GM12878 (cell line): ENCODE measurements at regions not wholly inside any gene's neighbourhood (a gene's known extent, or its start where the extent isn't known, plus 50 kb on each side); places are given as distances from the start of the nearest gene placed in this dataset.

Source experiments
- ATAC-seq: fragments of 200-7000 bp; cut with Tn5 transposase; 3 replicates; pipeline ENCODE4 v1.9.1; 2020; ENCODE audit warnings: mild to moderate bottlenecking, moderate library complexity
- BruUV-seq: library from RNA; stranded (reverse); fragments of 400-500 nt; replicated peaks from 2 replicates; lab custom pipeline; 2021; lab: Mats Ljungman, UMichigan
- CTCF ChIA-PET: fragments of 300-600 bp; sonication (Branson Sonifier 250); formaldehyde crosslinking; extraction: SDS; loops from one replicate; lab custom pipeline; 2021; ENCODE audit warnings: inconsistent platforms; lab: Yijun Ruan, JAX
- POLR2A ChIA-PET: fragments of 350-600 bp; formaldehyde crosslinking; extraction: SDS; loops from one replicate; lab custom pipeline; 2021; ENCODE audit warnings: inconsistent platforms; lab: Charles Lee
- RAD21 ChIA-PET: fragments of 300-600 bp; sonication (Branson Sonifier 250); formaldehyde crosslinking; loops from one replicate; lab custom pipeline; 2023; ENCODE audit warnings: antibody characterized with exemption; ENCODE audit not compliant: unreplicated experiment; lab: Charles Lee
- SMC1A ChIA-PET: fragments of 300-600 bp; sonication (Branson Sonifier 250); formaldehyde crosslinking; loops from one replicate; lab custom pipeline; 2023; ENCODE audit not compliant: unreplicated experiment, uncharacterized antibody; lab: Charles Lee
- DNase-seq: peaks from one replicate; pipeline ENCODE4 v3.0.0-alpha.2; 2011; ENCODE audit warnings: low read depth, low spot score
- FAIRE-seq: peaks from 3 replicates; lab custom pipeline; 2011; peaks lifted over from hg19 to GRCh38; lab: Jason Lieb, UNC
- H2AFZ ChIP-seq: 2 replicates; pipeline ENCODE4 v1.6.0; 2011; ENCODE audit warnings: low read depth, low read length, control low read depth; ENCODE audit not compliant: control insufficient read depth
- H3K27ac ChIP-seq: 2 replicates; pipeline ENCODE4 v1.5.1; 2011; ENCODE audit warnings: control low read depth; ENCODE audit not compliant: control insufficient read depth, insufficient read depth
- H3K27me3 ChIP-seq, 2 experiments: replicated peaks in 1 of 2; 2 replicates each; pipeline versions ENCODE4 v1.6.0 to v1.6.1; 2011; ENCODE audit warnings: low read length in 1 of 2; ENCODE audit not compliant: control insufficient read depth in 2 of 2, insufficient read depth in 2 of 2
- H3K36me3 ChIP-seq, 2 experiments: 2 replicates each; pipeline ENCODE4 v1.5.1; 2011; ENCODE audit warnings: low read length in 1 of 2; ENCODE audit not compliant: control insufficient read depth in 2 of 2, insufficient read depth in 2 of 2
- H3K4me1 ChIP-seq: 2 replicates; pipeline ENCODE4 v1.6.1; 2011; ENCODE audit warnings: mild to moderate bottlenecking, low read length, moderate library complexity, mixed read lengths; ENCODE audit not compliant: control insufficient read depth, insufficient read depth
- H3K4me2 ChIP-seq: 2 replicates; pipeline ENCODE4 v1.6.0; 2011; ENCODE audit warnings: control low read depth; ENCODE audit not compliant: control insufficient read depth, insufficient read depth
- H3K4me3 ChIP-seq: fragments of 200-600 bp; sonication (generic); 2 replicates; pipeline ENCODE4 v1.5.1; 2016
- H3K79me2 ChIP-seq: 2 replicates; pipeline ENCODE4 v1.6.0; 2011; ENCODE audit warnings: low read length; ENCODE audit not compliant: control insufficient read depth, insufficient read depth
- H3K9ac ChIP-seq: 2 replicates; pipeline ENCODE4 v1.8.0; 2011; ENCODE audit warnings: low read length, control low read depth, mixed read lengths; ENCODE audit not compliant: control insufficient read depth, insufficient read depth
- H3K9me3 ChIP-seq: replicated peaks from 3 replicates; pipeline ENCODE4 v1.5.1; 2011; ENCODE audit warnings: mild to moderate bottlenecking, low read length; ENCODE audit not compliant: control insufficient read depth, insufficient read depth
- H4K20me1 ChIP-seq: 2 replicates; pipeline ENCODE4 v1.6.0; 2011; ENCODE audit not compliant: control insufficient read depth, insufficient read depth
- ASH2L ChIP-seq: fragments of 300-600, 200-600 bp; sonication (generic); IDR thresholded peaks from 2 replicates; pipeline ENCODE4 v1.6.1; 2017; ENCODE audit warnings: low read depth, mild to moderate bottlenecking, borderline replicate concordance
- BACH1 ChIP-seq: fragments of 450-650 bp; IDR thresholded peaks from 2 replicates; pipeline ENCODE4 v1.6.1; 2017; ENCODE audit warnings: mild to moderate bottlenecking, borderline replicate concordance
- CEBPB ChIP-seq, 2 experiments: fragments of 150-350 bp in 1 of 2; IDR thresholded peaks; 2 replicates each; pipeline ENCODE4 v1.6.1; 2012 to 2014; ENCODE audit warnings: low read depth in 2 of 2, low read length in 2 of 2, borderline replicate concordance in 1 of 2, inconsistent platforms in 1 of 2
- E2F8 ChIP-seq: fragments of 450-650 bp; IDR thresholded peaks from 2 replicates; pipeline ENCODE4 v1.6.1; 2018; ENCODE audit warnings: mild to moderate bottlenecking, low read depth, moderate library complexity; ENCODE audit not compliant: partially characterized antibody
- EP300 ChIP-seq, 2 experiments: fragments of 150-350 bp in 1 of 2; IDR thresholded peaks; 2 replicates each; pipeline ENCODE4 v1.6.1; 2011 to 2012; ENCODE audit warnings: low read depth in 2 of 2, low read length in 2 of 2, borderline replicate concordance in 1 of 2, improper control_type of control experiment in 1 of 2, inconsistent platforms in 1 of 2; ENCODE audit not compliant: control insufficient read depth in 1 of 2
- ESRRA ChIP-seq: IDR thresholded peaks from 2 replicates; pipeline ENCODE4 v1.6.1; 2012; ENCODE audit warnings: mild to moderate bottlenecking, low read length, improper control_type of control experiment
- EZH2 ChIP-seq: IDR thresholded peaks from 2 replicates; pipeline ENCODE4 v1.6.1; 2012; ENCODE audit warnings: low read depth, mild to moderate bottlenecking, control low read depth, inconsistent platforms, low read length, borderline replicate concordance; ENCODE audit not compliant: control insufficient read depth
- HDAC2 ChIP-seq: fragments of 200-600 bp; sonication (generic); IDR thresholded peaks from 2 replicates; pipeline ENCODE4 v1.6.1; 2017
- IRF3 ChIP-seq: fragments of 450-650 bp; IDR thresholded peaks from 2 replicates; pipeline ENCODE4 v1.6.1; 2014; ENCODE audit warnings: mild to moderate bottlenecking
- LARP7 ChIP-seq: fragments of 450-650 bp; IDR thresholded peaks from 2 replicates; pipeline ENCODE4 v1.6.1; 2017; ENCODE audit warnings: mild to moderate bottlenecking
- MAX ChIP-seq: IDR thresholded peaks from 2 replicates; pipeline ENCODE4 v1.6.1; 2012; ENCODE audit warnings: low read depth, low read length, improper control_type of control experiment
- MXI1 ChIP-seq: fragments of 150-350 bp; IDR thresholded peaks from 2 replicates; pipeline ENCODE4 v1.6.1; 2011; ENCODE audit warnings: low read depth, mild to moderate bottlenecking, inconsistent platforms, low read length, improper control_type of control experiment
- RCOR1 ChIP-seq: conservative IDR thresholded peaks from 2 replicates; pipeline ENCODE4 v1.6.1; 2012; ENCODE audit warnings: low read depth, low read length, improper control_type of control experiment
- SMARCA5 ChIP-seq: fragments of 450-650 bp; IDR thresholded peaks from 2 replicates; pipeline ENCODE4 v1.6.1; 2017; ENCODE audit warnings: mild to moderate bottlenecking
- SUZ12 ChIP-seq: fragments of 200-600 bp; sonication (generic); IDR thresholded peaks from one replicate; pipeline ENCODE4 v1.6.1; 2018; ENCODE audit warnings: antibody characterized with exemption, mild to moderate bottlenecking; ENCODE audit not compliant: unreplicated experiment
- TARDBP ChIP-seq: IDR thresholded peaks from 2 replicates; pipeline ENCODE4 v1.6.1; 2016; ENCODE audit warnings: borderline replicate concordance
- TBL1XR1 ChIP-seq: IDR thresholded peaks from 2 replicates; pipeline ENCODE4 v1.6.1; 2012; ENCODE audit warnings: low read depth, low read length, improper control_type of control experiment
- USF1 ChIP-seq: IDR thresholded peaks from 2 replicates; pipeline ENCODE4 v1.6.1; 2011; ENCODE audit warnings: borderline replicate concordance, low read depth, mild to moderate bottlenecking, moderate library complexity, mixed read lengths, low read length; ENCODE audit not compliant: insufficient read depth; ENCODE audit errors: extremely low read length
- YBX1 ChIP-seq: fragments of 450-650 bp; IDR thresholded peaks from 2 replicates; pipeline ENCODE4 v1.6.1; 2016; ENCODE audit warnings: antibody characterized with exemption
- WGBS: methylation state at CpG from one replicate; pipeline ENCODE4 v1.1.6; 2016; ENCODE audit warnings: low lambda C conversion rate; ENCODE audit not compliant: insufficient replicate concordance, insufficient coverage; ENCODE audit errors: missing lambda C conversion rate; 5-methylcytosine and 5-hydroxymethylcytosine counted together
- in situ Hi-C: fragments of 300-500 bp; cut with MboI; formaldehyde crosslinking; loops from 9 replicates; pipeline ENCODE4 v1.14.3; 2018; ENCODE audit warnings: mixed read lengths
- intact Hi-C: fragments of 100-400 bp; cut with micrococcal nuclease; formaldehyde crosslinking; loops from one replicate; pipeline ENCODE4 v1.14.2; 2022; ENCODE audit not compliant: unreplicated experiment

- H3K79me2 ChIP-seq = no peaks in the 10 kb centered on the region
- no peak for TF ChIP-seq MXI1
- no peak for TF ChIP-seq TBL1XR1
- no peak for TF ChIP-seq USF1
- TF ChIP-seq SUZ12 = no peak
- no peak for TF ChIP-seq RCOR1
- TF ChIP-seq TARDBP = no peak
- no peak for TF ChIP-seq CEBPB (IDR thresholded peaks at IDR 0.05; ENCODE audit: borderline replicate concordance in 1 of 2, low read depth in 2 of 2, low read length in 2 of 2)
- TF ChIP-seq EP300 (IDR thresholded peaks at IDR 0.05; ENCODE audit: borderline replicate concordance in 1 of 2, control insufficient read depth in 1 of 2, low read depth in 2 of 2, low read length in 2 of 2) = no peak
- TF ChIP-seq SMARCA5 = no peak
- TF ChIP-seq ESRRA = no peak
- no peak for TF ChIP-seq IRF3
- TF ChIP-seq YBX1 = no peak
- TF ChIP-seq LARP7 = no peak
- TF ChIP-seq MAX = no peak
- TF ChIP-seq BACH1 = no peak
- no peak for TF ChIP-seq E2F8
- no peak for TF ChIP-seq EZH2
- no peak for TF ChIP-seq HDAC2
- TF ChIP-seq ASH2L = no peak
- TF ChIP-seq, all 136 proteins: peak for 0
- BruUV-seq = no TSS peak
- H3K27me3 ChIP-seq = no peaks in the 10 kb centered on the region
- no peaks in the 10 kb centered on the region for H3K9me3 ChIP-seq
- RAD21 ChIA-PET = no interaction called here
- SMC1A ChIA-PET = no interaction called here
- no peak overlapping the region for H3K4me3 ChIP-seq
- intact Hi-C loops = no loop called here
- no peak for DNase-seq
- CTCF ChIA-PET = no interaction called here
- ATAC-seq = no peak
- H3K9ac ChIP-seq = no peak overlapping the region
- in situ Hi-C loops = no loop called here
- FAIRE-seq = no peak
- H3K4me1 ChIP-seq = no peaks in the 10 kb centered on the region
- POLR2A ChIA-PET = no interaction called here
- 0% methylated on average over 2 of the region's 2 CpGs for WGBS
- no peak overlapping the region for H3K4me2 ChIP-seq
- no peak overlapping the region for H2AFZ ChIP-seq
- no peaks in the 10 kb centered on the region for H3K36me3 ChIP-seq
- no peaks in the 10 kb centered on the region for H4K20me1 ChIP-seq
- H3K27ac ChIP-seq = no peak overlapping the region
Measured at GRCh38 chr2:117321816-117322215, 492.7 kb upstream of the DDX18 start.
